ENCODE measurements at regions not wholly inside any gene's neighbourhood (a gene's known extent, or its start where the extent isn't known, plus 50 kb on each side); places are given as distances from the start of the nearest gene placed in this dataset.

- no peak for DNase-seq
These were observed 447.9 kb upstream of the ACVR2A start for GRCh38 chr2:147396890-147397289.

- DNase-seq = no peak
These were observed 450.5 kb upstream of the ACVR2A start for GRCh38 chr2:147394179-147394790.

- DNase-seq = no peak
These were observed 452.6 kb upstream of the ACVR2A start for GRCh38 chr2:147392180-147392579.

GRCh38 chr2:147390475-147390874 lies 454.4 kb upstream of the ACVR2A start:
- DNase-seq = no peak

- no peak for DNase-seq
These were observed 455.6 kb upstream of the ACVR2A start for GRCh38 chr2:147389218-147389617.

- no peak for DNase-seq
These were observed 456.6 kb upstream of the ACVR2A start for GRCh38 chr2:147388217-147388616.

- DNase-seq = no peak
These were observed 458.5 kb upstream of the ACVR2A start for GRCh38 chr2:147386284-147386683.

- DNase-seq = no peak
These were observed 459.2 kb upstream of the ACVR2A start for GRCh38 chr2:147385600-147385999.

- no peak for DNase-seq
These were observed 460.2 kb upstream of the ACVR2A start for GRCh38 chr2:147384659-147385058.

GRCh38 chr2:147382322-147382948 lies 462.4 kb upstream of the ACVR2A start:
- DNase-seq = no peak

GRCh38 chr2:147378403-147378802 lies 466.4 kb upstream of the ACVR2A start:
- DNase-seq = no peak

GRCh38 chr2:147375073-147375472 lies 469.8 kb upstream of the ACVR2A start:
- DNase-seq = no peak

- no peak for DNase-seq
These were observed 470.4 kb upstream of the ACVR2A start for GRCh38 chr2:147374423-147374811.

- no peak for DNase-seq
These were observed 470.9 kb upstream of the ACVR2A start for GRCh38 chr2:147373800-147374422.

- no peak for DNase-seq
These were observed 476.5 kb upstream of the ACVR2A start for GRCh38 chr2:147368306-147368705.

GRCh38 chr2:147366279-147366678 lies 478.6 kb upstream of the ACVR2A start:
- no peak for DNase-seq

GRCh38 chr2:147365622-147366021 lies 479.2 kb upstream of the ACVR2A start:
- no peak for DNase-seq

GRCh38 chr2:147364597-147364996 lies 480.2 kb upstream of the ACVR2A start:
- DNase-seq = peak; percentile 36

- no peak for DNase-seq
These were observed 481.6 kb upstream of the ACVR2A start for GRCh38 chr2:147363181-147363580.

- no peak for DNase-seq
These were observed 486.5 kb upstream of the ACVR2A start for GRCh38 chr2:147358375-147358774.

GRCh38 chr2:147356157-147356556 lies 488.7 kb upstream of the ACVR2A start:
- DNase-seq = peak; percentile 14

- no peak for DNase-seq
These were observed 489.1 kb upstream of the ACVR2A start for GRCh38 chr2:147355706-147356105.

- DNase-seq = no peak
These were observed 491.8 kb upstream of the ACVR2A start for GRCh38 chr2:147353072-147353381.

GRCh38 chr2:147352264-147353071 lies 492.4 kb upstream of the ACVR2A start:
- DNase-seq = no peak

Data from CD4-positive, alpha-beta T cell treated with Interleukin-21 for 1 hour (primary cell).